ENCODE measurements at regions not wholly inside any gene's neighbourhood (a gene's known extent, or its start where the extent isn't known, plus 50 kb on each side); places are given as distances from the start of the nearest gene placed in this dataset.

GRCh38 chr6:169943241-169944060 lies 192.0 kb downstream of the ERMARD start (continued):
- TF ChIP-seq CTCF (conservative IDR thresholded peaks at IDR 0.05; ENCODE audit: low read depth in 2 of 2) (no peak), ETS1 (IDR thresholded peaks at IDR 0.05) (no peak), ZNF114 (CRISPR knock-in tag; IDR thresholded peaks at IDR 0.05) (no peak)

- DNase-seq (ENCODE audit: low spot score): no peak
- Histone ChIP-seq H2AFZ (no peak overlapping the region), H3K27me3 (ENCODE audit: insufficient read depth) (no peaks in the 10 kb centered on the region), H3K9me2 (ENCODE audit: insufficient read depth) (no peaks in the 10 kb centered on the region), H3F3A (replicated peaks; ENCODE audit: low read depth) (no peaks in the 10 kb centered on the region), H3K27ac (ENCODE audit: low read depth) (no peak overlapping the region), H4K20me1 (replicated peaks; ENCODE audit: insufficient read depth) (no peaks in the 10 kb centered on the region), H3K4me3 (no peak overlapping the region), H3K4me1 (ENCODE audit: insufficient read depth) (no peaks in the 10 kb centered on the region), H3K79me2 (replicated peaks; ENCODE audit: insufficient read depth) (no peaks in the 10 kb centered on the region), H3K4me2 (no peak overlapping the region), H3K36me3 (ENCODE audit: insufficient read depth) (no peaks in the 10 kb centered on the region)
- no peaks in the 10 kb centered on the region for H3K36me3 Mint-ChIP-seq (ENCODE audit: low read depth)
- H3K27me3 Mint-ChIP-seq (ENCODE audit: insufficient read depth, low read depth, poor library complexity): peaks cover 7% of the 10 kb centered on the region
- H3K9me3 Mint-ChIP-seq: peaks cover 6% of the 10 kb centered on the region; the same call in 2 of the 3 replicates
- H3K4me1 Mint-ChIP-seq: peaks cover 4% of the 10 kb centered on the region; the same call in 2 of the 3 replicates
- no peak overlapping the region for H3K4me3 Mint-ChIP-seq
- H3K27ac Mint-ChIP-seq: no peak overlapping the region
- ATAC-seq: no peak
- TF ChIP-seq ZNF114 (CRISPR knock-in tag; IDR thresholded peaks at IDR 0.05) (no peak), CREB1 (CRISPR knock-in tag; IDR thresholded peaks at IDR 0.05; ENCODE audit: low read depth) (no peak), JUNB (IDR thresholded peaks at IDR 0.05; ENCODE audit: unreplicated experiment) (no peak), REST (IDR thresholded peaks at IDR 0.05; ENCODE audit: unreplicated experiment) (no peak), ETS1 (IDR thresholded peaks at IDR 0.05) (no peak), ZNF331 (CRISPR knock-in tag; IDR thresholded peaks at IDR 0.05; ENCODE audit: low read depth) (no peak), CTCF (conservative IDR thresholded peaks at IDR 0.05; ENCODE audit: low read depth in 2 of 2) (no peak)
Observed at GRCh38 chr6:169942173-169942572, 190.8 kb downstream of the ERMARD start.

Data from GM23338 (cell line).